Small intestine (tissue), 7 donors: ENCODE measurements at regions not wholly inside any gene's neighbourhood (a gene's known extent, or its start where the extent isn't known, plus 50 kb on each side); places are given as distances from the start of the nearest gene placed in this dataset.

ENCODE experiments used
- DNase-seq, 2 donors: peaks; one replicate each; pipeline versions ENCODE4 v3.0.0 to v3.0.0-alpha.2; 2013
- FAIRE-seq: peaks from 2 replicates; lab custom pipeline; 2012; peaks lifted over from hg19 to GRCh38; lab: Jason Lieb, UNC
- H3K27ac ChIP-seq, 3 donors: one replicate each; pipeline ENCODE4 v1.5.1; 2013; ENCODE audit warnings: low read length in 2 of 3, mild to moderate bottlenecking in 2 of 3, control low read depth in 1 of 3, inconsistent platforms in 1 of 3, low read depth in 1 of 3, moderate library complexity in 1 of 3
- H3K27me3 ChIP-seq, 3 donors: one replicate each; pipeline ENCODE4 v1.6.1; 2013; ENCODE audit warnings: low read length in 3 of 3, inconsistent platforms in 1 of 3; ENCODE audit not compliant: control insufficient read depth in 3 of 3, insufficient read depth in 3 of 3
- H3K36me3 ChIP-seq, 3 donors: one replicate each; pipeline ENCODE4 v1.6.1; 2013; ENCODE audit warnings: low read length in 3 of 3, inconsistent platforms in 1 of 3, low read depth in 1 of 3, mild to moderate bottlenecking in 1 of 3, moderate library complexity in 1 of 3; ENCODE audit not compliant: control insufficient read depth in 3 of 3, insufficient read depth in 2 of 3
- H3K4me1 ChIP-seq, 3 donors: one replicate each; pipeline ENCODE4 v1.6.1; 2013; ENCODE audit warnings: low read length in 2 of 3, inconsistent platforms in 1 of 3, low read depth in 1 of 3, mild to moderate bottlenecking in 1 of 3, moderate library complexity in 1 of 3; ENCODE audit not compliant: control insufficient read depth in 3 of 3, insufficient read depth in 2 of 3
- H3K4me3 ChIP-seq, 3 donors: one replicate each; pipeline ENCODE4 v1.5.1; 2013; ENCODE audit warnings: low read length in 3 of 3, control low read depth in 1 of 3, inconsistent platforms in 1 of 3, low read depth in 1 of 3, mild to moderate bottlenecking in 1 of 3, moderate library complexity in 1 of 3
- H3K9me3 ChIP-seq, 2 donors: one replicate each; pipeline ENCODE4 v1.6.1; 2013; ENCODE audit warnings: low read depth in 1 of 2, low read length in 1 of 2; ENCODE audit not compliant: control insufficient read depth in 2 of 2, insufficient read depth in 1 of 2
- WGBS, 3 donors: extraction: QIAGEN DNeasy Blood & Tissue Kit; methylation state at CpG; one replicate each; pipeline ENCODE4 v1.1.7; 2013; 5-methylcytosine and 5-hydroxymethylcytosine counted together
- donor health status: healthy with polysubstance abuse.
- donor health status: control.
- donor health status: control.
- donor health status: Bipolar disorder and iron deficiency.
- donor health status: healthy.

GRCh38 chr13:85405316-85405897 lies 393.8 kb downstream of the SLITRK6 start:
- WGBS, 3 donors = 87 to 92% (median 89%) methylated on average over 13 of the region's 13 CpGs
- peaks cover 0 to 1% of the 10 kb centered on the region in 2 donors for H3K9me3 ChIP-seq
- FAIRE-seq = no peak
- no peak overlapping the region for H3K27ac ChIP-seq
- no peak for DNase-seq
- no peaks in the 10 kb centered on the region for H3K36me3 ChIP-seq
- H3K4me3 ChIP-seq = no peak overlapping the region
- no peaks in the 10 kb centered on the region for H3K4me1 ChIP-seq
- no peaks in the 10 kb centered on the region for H3K27me3 ChIP-seq

GRCh38 chr13:85386424-85386823 lies 412.8 kb downstream of the SLITRK6 start:
- 27 to 45% (median 37%) methylated on average over 3 of the region's 3 CpGs for WGBS, 3 donors
- Histone ChIP-seq H3K36me3 (no peaks in the 10 kb centered on the region), H3K27me3 (no peaks in the 10 kb centered on the region), H3K27ac (no peak overlapping the region), H3K9me3 (no peaks in the 10 kb centered on the region), H3K4me1 (no peaks in the 10 kb centered on the region), H3K4me3 (no peak overlapping the region)
- DNase-seq = no peak
- FAIRE-seq = no peak

- Histone ChIP-seq H3K4me1 (no peaks in the 10 kb centered on the region), H3K4me3 (no peak overlapping the region), H3K36me3 (no peaks in the 10 kb centered on the region), H3K27me3 (no peaks in the 10 kb centered on the region), H3K27ac (no peak overlapping the region), H3K9me3 (no peaks in the 10 kb centered on the region)
- DNase-seq (no peak), FAIRE-seq (no peak)
- whole genome bisulfite sequencing, 3 donors = 76 to 88% (median 87%) methylated on average over 1 of the region's 1 CpG
Measured at GRCh38 chr13:85383291-85383690, 415.9 kb downstream of the SLITRK6 start.

- DNase-seq (no peak), FAIRE-seq (no peak)
- Histone ChIP-seq H3K4me3 (no peak overlapping the region), H3K36me3 (no peaks in the 10 kb centered on the region), H3K27ac (no peak overlapping the region), H3K9me3 (no peaks in the 10 kb centered on the region), H3K27me3 (no peaks in the 10 kb centered on the region), H3K4me1 (no peaks in the 10 kb centered on the region)
- 86 to 91% (median 91%) methylated on average over 2 of the region's 2 CpGs for WGBS, 3 donors
Measured at GRCh38 chr13:85381082-85381481, 418.1 kb downstream of the SLITRK6 start.

- 57 to 75% (median 64%) methylated on average over 1 of the region's 1 CpG for WGBS, 3 donors
- DNase-seq (no peak), FAIRE-seq (no peak)
- H3K9me3 ChIP-seq = no peaks in the 10 kb centered on the region
- no peaks in the 10 kb centered on the region for H3K36me3 ChIP-seq
- H3K27ac ChIP-seq = no peak overlapping the region
- no peaks in the 10 kb centered on the region for H3K4me1 ChIP-seq
- no peak overlapping the region for H3K4me3 ChIP-seq
- H3K27me3 ChIP-seq = no peaks in the 10 kb centered on the region
Measured at GRCh38 chr13:85379991-85380390, 419.2 kb downstream of the SLITRK6 start.

- no peak overlapping the region for H3K4me3 ChIP-seq
- FAIRE-seq (no peak), DNase-seq (peak in 1 of 2 donors; percentile 1)
- 4 to 25% (median 11%) methylated on average over 3 of the region's 3 CpGs for WGBS, 3 donors
- H3K27ac ChIP-seq = no peak overlapping the region
- H3K27me3 ChIP-seq = no peaks in the 10 kb centered on the region
- no peaks in the 10 kb centered on the region for H3K36me3 ChIP-seq
- no peaks in the 10 kb centered on the region for H3K9me3 ChIP-seq
- H3K4me1 ChIP-seq = no peaks in the 10 kb centered on the region
Measured at GRCh38 chr13:85379433-85379832, 419.8 kb downstream of the SLITRK6 start.

- no peaks in the 10 kb centered on the region for H3K27me3 ChIP-seq
- no peaks in the 10 kb centered on the region for H3K4me1 ChIP-seq
- H3K9me3 ChIP-seq = no peaks in the 10 kb centered on the region
- no peak overlapping the region for H3K27ac ChIP-seq
- DNase-seq (no peak), FAIRE-seq (no peak)
- WGBS, 3 donors = 77 to 84% (median 82%) methylated on average over 2 of the region's 2 CpGs
- H3K36me3 ChIP-seq = no peaks in the 10 kb centered on the region
- H3K4me3 ChIP-seq = no peak overlapping the region
Measured at GRCh38 chr13:85377783-85378182, 421.4 kb downstream of the SLITRK6 start.

GRCh38 chr13:85373322-85373721 lies 425.9 kb downstream of the SLITRK6 start:
- no peaks in the 10 kb centered on the region for H3K9me3 ChIP-seq
- no peaks in the 10 kb centered on the region for H3K27me3 ChIP-seq
- H3K4me1 ChIP-seq = no peaks in the 10 kb centered on the region
- DNase-seq = no peak
- WGBS, 3 donors = 24 to 46% (median 32%) methylated on average over 3 of the region's 3 CpGs
- FAIRE-seq = no peak
- H3K27ac ChIP-seq = no peak overlapping the region
- H3K4me3 ChIP-seq = no peak overlapping the region
- H3K36me3 ChIP-seq = no peaks in the 10 kb centered on the region

GRCh38 chr13:85371254-85371653 lies 428.0 kb downstream of the SLITRK6 start:
- H3K27me3 ChIP-seq = no peaks in the 10 kb centered on the region
- DNase-seq = no peak
- no peak overlapping the region for H3K4me3 ChIP-seq
- H3K4me1 ChIP-seq = no peaks in the 10 kb centered on the region
- H3K27ac ChIP-seq = no peak overlapping the region
- FAIRE-seq = no peak
- H3K36me3 ChIP-seq = no peaks in the 10 kb centered on the region
- H3K9me3 ChIP-seq = no peaks in the 10 kb centered on the region
